AG20443 (cell line): ENCODE measurements at regions not wholly inside any gene's neighbourhood (a gene's known extent, or its start where the extent isn't known, plus 50 kb on each side); places are given as distances from the start of the nearest gene placed in this dataset.

Experiments
- DNase-seq: peaks from one replicate; pipeline ENCODE4 v3.0.0; 2012; ENCODE audit warnings: low spot score, mixed read lengths

GRCh38 chr20:50428097-50428828 lies 81.9 kb upstream of the PTPN1 start:
- DNase-seq: no peak

- no peak for DNase-seq
Observed at GRCh38 chr20:50429412-50429811, 80.8 kb upstream of the PTPN1 start.

- no peak for DNase-seq
Observed at GRCh38 chr20:50431066-50431450, 79.1 kb upstream of the PTPN1 start.

- no peak for DNase-seq
Observed at GRCh38 chr20:50433001-50433761, 77.0 kb upstream of the PTPN1 start.

GRCh38 chr20:50434321-50434652 lies 75.9 kb upstream of the PTPN1 start:
- DNase-seq: no peak

GRCh38 chr20:50434653-50435396 lies 75.4 kb upstream of the PTPN1 start:
- DNase-seq: peak; percentile 46

- no peak for DNase-seq
Observed at GRCh38 chr20:50435397-50436051, 74.7 kb upstream of the PTPN1 start.

GRCh38 chr20:50436052-50436656 lies 74.0 kb upstream of the PTPN1 start:
- DNase-seq: no peak

- no peak for DNase-seq
Observed at GRCh38 chr20:50436696-50437095, 73.5 kb upstream of the PTPN1 start.

GRCh38 chr20:50438986-50439407 lies 71.2 kb upstream of the PTPN1 start:
- peak; percentile 41 for DNase-seq

- no peak for DNase-seq
Observed at GRCh38 chr20:50439539-50440453, 70.4 kb upstream of the PTPN1 start.

GRCh38 chr20:50442512-50442911 lies 67.7 kb upstream of the PTPN1 start:
- no peak for DNase-seq

GRCh38 chr20:50445354-50446151 lies 64.6 kb upstream of the PTPN1 start:
- no peak for DNase-seq

- DNase-seq: no peak
Observed at GRCh38 chr20:50446351-50447101, 63.7 kb upstream of the PTPN1 start.

- DNase-seq: no peak
Observed at GRCh38 chr20:50447102-50447804, 62.9 kb upstream of the PTPN1 start.

- DNase-seq: no peak
Observed at GRCh38 chr20:50447817-50448216, 62.4 kb upstream of the PTPN1 start.

- peak; percentile 63 for DNase-seq
Observed at GRCh38 chr20:50448625-50449403, 61.4 kb upstream of the PTPN1 start.
